ENCODE measurements at regions not wholly inside any gene's neighbourhood (a gene's known extent, or its start where the extent isn't known, plus 50 kb on each side); places are given as distances from the start of the nearest gene placed in this dataset.

DNA sequence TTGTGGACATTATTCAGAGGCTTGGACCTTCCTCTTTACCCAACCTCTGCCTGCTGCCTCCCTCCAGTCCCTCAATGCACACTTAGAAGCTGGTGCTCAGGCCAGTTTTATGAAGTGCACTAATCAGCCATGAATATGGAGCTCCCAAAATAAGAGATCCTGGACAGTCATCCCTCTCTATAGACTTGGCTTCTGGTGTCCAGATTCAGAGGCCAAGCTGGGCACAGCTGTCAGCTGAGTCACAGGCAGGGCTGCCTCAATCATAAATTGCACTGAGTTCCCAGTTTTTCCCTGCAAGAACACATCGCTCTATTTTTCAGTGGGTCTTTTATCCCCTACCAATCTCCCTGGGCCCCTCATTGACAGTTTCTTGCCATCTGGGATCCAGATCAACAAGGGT lies 161.7 kb upstream of the CADM1 start:
- TF ChIP-seq, protein P1, sequence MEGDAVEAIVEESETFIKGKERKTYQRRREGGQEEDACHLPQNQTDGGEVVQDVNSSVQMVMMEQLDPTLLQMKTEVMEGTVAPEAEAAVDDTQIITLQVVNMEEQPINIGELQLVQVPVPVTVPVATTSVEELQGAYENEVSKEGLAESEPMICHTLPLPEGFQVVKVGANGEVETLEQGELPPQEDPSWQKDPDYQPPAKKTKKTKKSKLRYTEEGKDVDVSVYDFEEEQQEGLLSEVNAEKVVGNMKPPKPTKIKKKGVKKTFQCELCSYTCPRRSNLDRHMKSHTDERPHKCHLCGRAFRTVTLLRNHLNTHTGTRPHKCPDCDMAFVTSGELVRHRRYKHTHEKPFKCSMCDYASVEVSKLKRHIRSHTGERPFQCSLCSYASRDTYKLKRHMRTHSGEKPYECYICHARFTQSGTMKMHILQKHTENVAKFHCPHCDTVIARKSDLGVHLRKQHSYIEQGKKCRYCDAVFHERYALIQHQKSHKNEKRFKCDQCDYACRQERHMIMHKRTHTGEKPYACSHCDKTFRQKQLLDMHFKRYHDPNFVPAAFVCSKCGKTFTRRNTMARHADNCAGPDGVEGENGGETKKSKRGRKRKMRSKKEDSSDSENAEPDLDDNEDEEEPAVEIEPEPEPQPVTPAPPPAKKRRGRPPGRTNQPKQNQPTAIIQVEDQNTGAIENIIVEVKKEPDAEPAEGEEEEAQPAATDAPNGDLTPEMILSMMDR (IDR thresholded peaks at IDR 0.05): no peak
- TF ChIP-seq POLR2A (IDR thresholded peaks at IDR 0.05): no peak
